Stomach (tissue), 8 donors: ENCODE measurements at regions not wholly inside any gene's neighbourhood (a gene's known extent, or its start where the extent isn't known, plus 50 kb on each side); places are given as distances from the start of the nearest gene placed in this dataset.
"Not testable (repeated sequence)": the region's sequence is repeated elsewhere in the genome, so short reads cannot be mapped to it uniquely, and the experiment has no call there.

ENCODE experiments used
- DNase-seq, 2 donors: peaks; one replicate each; pipeline versions ENCODE4 v3.0.0 to v3.0.0-alpha.2; 2013 to 2019
- H3K27ac ChIP-seq, 5 donors: fragments of 200-600 bp in 4 of 5; sonication (generic) in 4 of 5; one replicate each; pipeline ENCODE4 v1.5.1; 2013 to 2019; ENCODE audit warnings: mild to moderate bottlenecking in 1 of 5, moderate library complexity in 1 of 5
- H3K27me3 ChIP-seq, 3 donors: fragments of 200-600 bp; sonication (generic); one replicate each; pipeline ENCODE4 v1.5.1; 2017 to 2019; ENCODE audit warnings: mixed run types in 1 of 3
- H3K36me3 ChIP-seq, 4 donors: fragments of 200-600 bp; sonication (generic); 1 replicate in 3 of 4; 2 replicates in 1 of 4; pipeline ENCODE4 v1.5.1; 2016 to 2019
- H3K4me1 ChIP-seq, 4 donors: fragments of 200-600 bp; sonication (generic); one replicate each; pipeline ENCODE4 v1.5.1; 2016 to 2019
- H3K4me3 ChIP-seq, 4 donors: fragments of 200-600 bp; sonication (generic) in 3 of 4; one replicate each; pipeline ENCODE4 v1.5.1; 2016 to 2019; ENCODE audit warnings: mild to moderate bottlenecking in 1 of 4
- H3K9me3 ChIP-seq, 4 donors: fragments of 200-600 bp; sonication (generic); one replicate each; pipeline ENCODE4 v1.5.1; 2016 to 2019
- CTCF ChIP-seq, 7 experiments: fragments of 450-650 bp in 4 of 7; fragments of 200-600 bp in 3 of 7; sonication (generic) in 3 of 7; IDR thresholded peaks; one replicate each; pipeline ENCODE4 v1.5.1; 2016 to 2019; ENCODE audit warnings: antibody characterized with exemption in 7 of 7, control low read depth in 2 of 7, mild to moderate bottlenecking in 1 of 7
- EP300 ChIP-seq: sonication (generic); formaldehyde crosslinking; IDR thresholded peaks from one replicate; pipeline ENCODE4 v1.6.1; 2017; ENCODE audit warnings: antibody characterized with exemption
- POLR2A ChIP-seq, 4 donors: fragments of 450-650 bp; IDR thresholded peaks; one replicate each; pipeline ENCODE4 v1.6.1; 2016; ENCODE audit warnings: antibody characterized with exemption in 4 of 4, control low read depth in 2 of 4, mild to moderate bottlenecking in 1 of 4, moderate library complexity in 1 of 4
- POLR2AphosphoS5 ChIP-seq, 3 donors: sonication (generic); formaldehyde crosslinking; IDR thresholded peaks; one replicate each; pipeline ENCODE4 v1.6.1; 2016; ENCODE audit warnings: antibody characterized with exemption in 3 of 3
- WGBS, 5 donors: extraction: QIAGEN DNeasy Blood & Tissue Kit in 3 of 5; methylation state at CpG; one replicate each; pipeline versions ENCODE4 v1.1.5 to v1.1.7; 2013 to 2018; 5-methylcytosine and 5-hydroxymethylcytosine counted together
- intact Hi-C: fragments of 100-400 bp; cut with DNase I; formaldehyde crosslinking; loops from one replicate; pipeline ENCODE4 v1.15.1; 2023; ENCODE audit warnings: low total_unique reads
- donor health status: healthy with polysubstance abuse.
- donor health status: Bipolar disorder and iron deficiency.
- donor health status: healthy.

- H3K9me3 ChIP-seq = no peaks in the 10 kb centered on the region
- 86 to 89% (median 89%) methylated on average over 2 of the region's 2 CpGs for WGBS, 5 donors
- no peak for DNase-seq
- H3K27ac ChIP-seq = no peak overlapping the region
- TF ChIP-seq CTCF (IDR thresholded peaks at IDR 0.05) = no peak
- no peak for TF ChIP-seq POLR2AphosphoS5 (IDR thresholded peaks at IDR 0.05)
- TF ChIP-seq POLR2A (IDR thresholded peaks at IDR 0.05) = no peak
- H3K27me3 ChIP-seq = no peaks in the 10 kb centered on the region
- intact Hi-C loops = no loop called here
- H3K4me1 ChIP-seq = no peaks in the 10 kb centered on the region
- peaks cover 0 to 5% (median 2%) of the 10 kb centered on the region in 4 donors for H3K36me3 ChIP-seq
- no peak overlapping the region for H3K4me3 ChIP-seq
These were observed 317.7 kb upstream of the ADAMTS9 start for GRCh38 chr3:65005486-65005885.

- Histone ChIP-seq H3K27me3 (no peaks in the 10 kb centered on the region), H3K4me3 (no peak overlapping the region), H3K36me3 (no peaks in the 10 kb centered on the region), H3K27ac (no peak overlapping the region), H3K9me3 (no peaks in the 10 kb centered on the region), H3K4me1 (no peaks in the 10 kb centered on the region)
- DNase-seq = no peak
- 77 to 84% (median 79%) methylated on average over 4 of the region's 4 CpGs for WGBS, 5 donors
- TF ChIP-seq EP300 (no peak), POLR2AphosphoS5 (IDR thresholded peaks at IDR 0.05) (no peak), POLR2A (IDR thresholded peaks at IDR 0.05) (no peak), CTCF (IDR thresholded peaks at IDR 0.05) (no peak)
- intact Hi-C loops = no loop called here
These were observed 317.0 kb upstream of the ADAMTS9 start for GRCh38 chr3:65004795-65005295.

- no peaks in the 10 kb centered on the region for H3K4me1 ChIP-seq
- no peaks in the 10 kb centered on the region for H3K9me3 ChIP-seq
- no peak overlapping the region for H3K27ac ChIP-seq
- no peak for DNase-seq
- no peaks in the 10 kb centered on the region for H3K36me3 ChIP-seq
- intact Hi-C loops = no loop called here
- no peak overlapping the region for H3K4me3 ChIP-seq
- H3K27me3 ChIP-seq = no peaks in the 10 kb centered on the region
- WGBS, 5 donors = 44 to 74% (median 71%) methylated on average over 1 of the region's 1 CpG
- TF ChIP-seq CTCF (IDR thresholded peaks at IDR 0.05) (no peak), POLR2AphosphoS5 (IDR thresholded peaks at IDR 0.05) (no peak), POLR2A (IDR thresholded peaks at IDR 0.05) (no peak), EP300 (no peak)
These were observed 316.5 kb upstream of the ADAMTS9 start for GRCh38 chr3:65004306-65004705.

- H3K27me3 ChIP-seq, H3K36me3 ChIP-seq, H3K4me1 ChIP-seq, H3K27ac ChIP-seq, intact Hi-C loops, DNase-seq, H3K4me3 ChIP-seq, H3K9me3 ChIP-seq: not testable (repeated sequence)
- WGBS, 5 donors = 86 to 94% (median 88%) methylated on average over 4 of the region's 4 CpGs
These were observed 313.3 kb upstream of the ADAMTS9 start for GRCh38 chr3:65001119-65001518.

GRCh38 chr3:64998317-64998716, 310.5 kb upstream of the ADAMTS9 start:
- no peaks in the 10 kb centered on the region for H3K36me3 ChIP-seq
- no peak overlapping the region for H3K4me3 ChIP-seq
- TF ChIP-seq EP300 = no peak
- no peak for TF ChIP-seq POLR2A (IDR thresholded peaks at IDR 0.05)
- TF ChIP-seq POLR2AphosphoS5 (IDR thresholded peaks at IDR 0.05) = no peak
- no peak for TF ChIP-seq CTCF (IDR thresholded peaks at IDR 0.05)
- H3K4me1 ChIP-seq = peaks cover 0 to 9% (median 4%) of the 10 kb centered on the region in 4 donors
- H3K27ac ChIP-seq = no peak overlapping the region
- no peaks in the 10 kb centered on the region for H3K9me3 ChIP-seq
- intact Hi-C loops = no loop called here
- no peaks in the 10 kb centered on the region for H3K27me3 ChIP-seq
- DNase-seq = no peak
